ENCODE measurements at regions not wholly inside any gene's neighbourhood (a gene's known extent, or its start where the extent isn't known, plus 50 kb on each side); places are given as distances from the start of the nearest gene placed in this dataset.
"Not testable (repeated sequence)": the region's sequence is repeated elsewhere in the genome, so short reads cannot be mapped to it uniquely, and the experiment has no call there.

DNA sequence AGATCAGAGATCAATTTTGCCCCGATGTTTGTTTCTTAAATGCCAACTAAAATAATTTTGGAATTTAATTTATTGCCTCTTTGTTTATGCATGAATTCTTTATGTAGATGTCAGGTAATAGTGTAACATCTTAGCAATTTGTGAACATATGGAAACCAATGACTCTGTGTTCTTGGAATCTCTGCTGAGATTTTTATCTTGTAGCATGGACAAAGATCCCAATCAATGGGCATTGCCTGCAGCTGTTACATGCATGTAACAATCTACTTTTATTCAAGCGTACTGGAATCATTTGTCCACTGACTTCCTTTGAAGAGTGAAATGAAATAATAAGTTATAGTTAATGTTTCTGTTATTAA, 61.6 kb upstream of the ARSJ start:
- POLR2A ChIA-PET: no interaction called here
- H3K4me1 ChIP-seq (ENCODE audit: control insufficient read depth in 1 of 2, extremely low read depth in 1 of 2, insufficient read depth in 2 of 2, low read length in 2 of 2): peaks cover 0 to 4% of the 10 kb centered on the region in 2 experiments
- ATAC-seq (replicated peaks in 1 of 4) (no peak), DNase-seq (no peak)
- peaks cover 0 to 10% (median 9%) of the 10 kb centered on the region in 3 donors for H3K4me1 Mint-ChIP-seq
- no peak overlapping the region for H3K4me3 Mint-ChIP-seq
- H3K9me3 ChIP-seq: no peaks in the 10 kb centered on the region
- H3K4me3 ChIP-seq (ENCODE audit: control insufficient read depth in 1 of 2, extremely low read depth in 1 of 2, low read length in 1 of 2): no peak overlapping the region
- CTCF ChIA-PET: interaction anchor here in 1 of 2 donors (0.7 kb wide), 1 partner anchor 112 kb away, joined by 3 read pairs; no protein-coding TSS in a partner anchor
- H3K27me3 ChIP-seq (replicated peaks in 1 of 2; ENCODE audit: control insufficient read depth in 2 of 2, extremely low read depth in 1 of 2, insufficient read depth in 2 of 2, low read length in 1 of 2): no peaks in the 10 kb centered on the region
- H3K27ac ChIP-seq (ENCODE audit: low read length): no peak overlapping the region
- no peak overlapping the region for H3K27ac Mint-ChIP-seq
- H3K36me3 ChIP-seq (ENCODE audit: control insufficient read depth in 2 of 2, extremely low read depth in 1 of 2, insufficient read depth in 1 of 2, low read length in 1 of 2): no peaks in the 10 kb centered on the region
- no CpG with 5 or more reads among the region's 2 CpGs for WGBS (ENCODE audit: insufficient coverage)
- H3K9me3 Mint-ChIP-seq: no peaks in the 10 kb centered on the region
- no peaks in the 10 kb centered on the region for H3K36me3 Mint-ChIP-seq
- H3K27me3 Mint-ChIP-seq: peaks cover 0 to 4% of the 10 kb centered on the region in 2 donors

GRCh38 chr4:114043116-114043515, 63.7 kb upstream of the ARSJ start:
- H3K4me1 Mint-ChIP-seq: peaks cover 0 to 9% (median 8%) of the 10 kb centered on the region in 3 donors
- ChIA-PET CTCF (interaction anchor here in 1 of 2 donors (0.9 kb wide), 1 partner anchor 18 kb away, joined by 3 read pairs; no protein-coding TSS in a partner anchor), POLR2A (no interaction called here)
- H3K36me3 Mint-ChIP-seq: no peaks in the 10 kb centered on the region
- Histone ChIP-seq H3K27ac (ENCODE audit: low read length) (no peak overlapping the region), H3K9me3 (no peaks in the 10 kb centered on the region), H3K4me1 (ENCODE audit: control insufficient read depth in 1 of 2, extremely low read depth in 1 of 2, insufficient read depth in 2 of 2, low read length in 2 of 2) (peaks cover 0 to 4% of the 10 kb centered on the region in 2 experiments), H3K36me3 (ENCODE audit: control insufficient read depth in 2 of 2, extremely low read depth in 1 of 2, insufficient read depth in 1 of 2, low read length in 1 of 2) (no peaks in the 10 kb centered on the region), H3K27me3 (replicated peaks in 1 of 2; ENCODE audit: control insufficient read depth in 2 of 2, extremely low read depth in 1 of 2, insufficient read depth in 2 of 2, low read length in 1 of 2) (no peaks in the 10 kb centered on the region), H3K4me3 (ENCODE audit: control insufficient read depth in 1 of 2, extremely low read depth in 1 of 2, low read length in 1 of 2) (no peak overlapping the region)
- H3K4me3 Mint-ChIP-seq: no peak overlapping the region
- ATAC-seq (replicated peaks in 1 of 4) (no peak), DNase-seq (no peak)
- H3K27ac Mint-ChIP-seq: no peak overlapping the region
- peaks cover 0 to 4% of the 10 kb centered on the region in 2 donors for H3K27me3 Mint-ChIP-seq
- no peaks in the 10 kb centered on the region for H3K9me3 Mint-ChIP-seq

GRCh38 chr4:114044351-114044750, 64.9 kb upstream of the ARSJ start:
- H3K27ac Mint-ChIP-seq; H3K4me3 Mint-ChIP-seq; H3K36me3 ChIP-seq (ENCODE audit: control insufficient read depth in 2 of 2, extremely low read depth in 1 of 2, insufficient read depth in 1 of 2, low read length in 1 of 2); H3K36me3 Mint-ChIP-seq; H3K4me1 ChIP-seq (ENCODE audit: control insufficient read depth in 1 of 2, extremely low read depth in 1 of 2, insufficient read depth in 2 of 2, low read length in 2 of 2); ATAC-seq (replicated peaks in 1 of 4); H3K4me1 Mint-ChIP-seq; H3K27me3 Mint-ChIP-seq; H3K27ac ChIP-seq (ENCODE audit: low read length); H3K9me3 Mint-ChIP-seq; H3K27me3 ChIP-seq (replicated peaks in 1 of 2; ENCODE audit: control insufficient read depth in 2 of 2, extremely low read depth in 1 of 2, insufficient read depth in 2 of 2, low read length in 1 of 2); H3K9me3 ChIP-seq; CTCF ChIA-PET; H3K4me3 ChIP-seq (ENCODE audit: control insufficient read depth in 1 of 2, extremely low read depth in 1 of 2, low read length in 1 of 2); POLR2A ChIA-PET; DNase-seq: not testable (repeated sequence)
- WGBS (ENCODE audit: insufficient coverage): 86% methylated on average over 13 of the region's 14 CpGs

DNA sequence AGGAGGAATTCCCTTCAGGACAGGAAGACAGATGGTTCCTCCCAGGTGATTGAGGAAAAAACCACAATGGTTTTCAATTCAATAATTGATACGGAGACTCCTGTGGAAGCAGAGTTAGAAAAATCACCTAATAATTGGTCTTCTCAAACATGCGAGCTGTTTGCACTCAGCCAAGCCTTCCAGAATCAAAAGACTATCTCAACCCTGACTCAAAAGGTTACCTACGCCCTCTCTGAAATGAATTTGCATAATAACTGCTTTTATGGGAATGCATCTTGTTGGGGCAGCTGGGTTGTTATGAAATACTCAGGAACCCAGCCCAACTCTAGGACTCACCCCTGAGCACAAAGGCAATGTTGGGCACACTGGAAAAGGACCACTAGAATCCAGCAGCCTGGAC, 66.9 kb upstream of the ARSJ start:
- H3K4me3 Mint-ChIP-seq: no peak overlapping the region
- Histone ChIP-seq H3K27me3 (replicated peaks in 1 of 2; ENCODE audit: control insufficient read depth in 2 of 2, extremely low read depth in 1 of 2, insufficient read depth in 2 of 2, low read length in 1 of 2) (no peaks in the 10 kb centered on the region), H3K4me1 (ENCODE audit: control insufficient read depth in 1 of 2, extremely low read depth in 1 of 2, insufficient read depth in 2 of 2, low read length in 2 of 2) (no peaks in the 10 kb centered on the region), H3K36me3 (ENCODE audit: control insufficient read depth in 2 of 2, extremely low read depth in 1 of 2, insufficient read depth in 1 of 2, low read length in 1 of 2) (no peaks in the 10 kb centered on the region), H3K9me3 (no peaks in the 10 kb centered on the region), H3K27ac (ENCODE audit: low read length) (no peak overlapping the region), H3K4me3 (ENCODE audit: control insufficient read depth in 1 of 2, extremely low read depth in 1 of 2, low read length in 1 of 2) (no peak overlapping the region)
- peaks cover 0 to 4% of the 10 kb centered on the region in 2 donors for H3K27me3 Mint-ChIP-seq
- CTCF ChIA-PET: no interaction called here
- POLR2A ChIA-PET: no interaction called here
- H3K9me3 Mint-ChIP-seq: no peaks in the 10 kb centered on the region
- no peak for DNase-seq
- no peaks in the 10 kb centered on the region for H3K36me3 Mint-ChIP-seq
- no peak for ATAC-seq (replicated peaks in 1 of 4)
- no peaks in the 10 kb centered on the region for H3K4me1 Mint-ChIP-seq
- no peak overlapping the region for H3K27ac Mint-ChIP-seq
- no CpG with 5 or more reads among the region's 3 CpGs for WGBS (ENCODE audit: insufficient coverage)

GRCh38 chr4:114048154-114048553, 68.7 kb upstream of the ARSJ start:
- DNase-seq; ATAC-seq (replicated peaks in 1 of 4); H3K9me3 Mint-ChIP-seq; H3K4me1 ChIP-seq (ENCODE audit: control insufficient read depth in 1 of 2, extremely low read depth in 1 of 2, insufficient read depth in 2 of 2, low read length in 2 of 2); H3K36me3 Mint-ChIP-seq; H3K4me3 ChIP-seq (ENCODE audit: control insufficient read depth in 1 of 2, extremely low read depth in 1 of 2, low read length in 1 of 2); H3K27me3 ChIP-seq (replicated peaks in 1 of 2; ENCODE audit: control insufficient read depth in 2 of 2, extremely low read depth in 1 of 2, insufficient read depth in 2 of 2, low read length in 1 of 2); POLR2A ChIA-PET; H3K4me3 Mint-ChIP-seq; H3K9me3 ChIP-seq; H3K27me3 Mint-ChIP-seq; H3K27ac ChIP-seq (ENCODE audit: low read length); H3K27ac Mint-ChIP-seq; H3K4me1 Mint-ChIP-seq; CTCF ChIA-PET; H3K36me3 ChIP-seq (ENCODE audit: control insufficient read depth in 2 of 2, extremely low read depth in 1 of 2, insufficient read depth in 1 of 2, low read length in 1 of 2): not testable (repeated sequence)
- WGBS (ENCODE audit: insufficient coverage): 60% methylated on average over 1 of the region's 3 CpGs

DNA sequence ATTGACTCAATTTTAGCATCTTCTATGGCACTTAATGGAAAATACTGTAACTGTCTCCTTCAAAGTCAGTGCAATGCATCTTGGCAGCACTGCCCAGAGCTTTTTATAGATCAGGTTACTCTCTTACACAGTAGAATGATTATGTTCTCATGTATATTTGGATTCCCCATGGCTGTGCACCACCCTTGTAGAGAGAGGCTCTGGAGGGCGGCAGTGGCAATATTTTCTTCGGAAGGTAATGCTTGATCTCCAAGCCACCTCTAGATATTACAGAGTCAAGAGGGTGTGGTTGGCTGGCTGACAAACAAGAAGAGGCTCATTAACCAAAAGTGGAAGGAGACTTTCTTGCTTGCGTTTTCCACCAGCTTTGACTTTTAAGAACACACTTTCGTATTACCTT, 72.8 kb upstream of the ARSJ start:
- H3K4me3 Mint-ChIP-seq: no peak overlapping the region
- no CpG with 5 or more reads among the region's 4 CpGs for WGBS (ENCODE audit: insufficient coverage)
- no peak overlapping the region for H3K4me3 ChIP-seq (ENCODE audit: control insufficient read depth in 1 of 2, extremely low read depth in 1 of 2, low read length in 1 of 2)
- no peak for DNase-seq
- H3K4me1 ChIP-seq (ENCODE audit: control insufficient read depth in 1 of 2, extremely low read depth in 1 of 2, insufficient read depth in 2 of 2, low read length in 2 of 2): no peaks in the 10 kb centered on the region
- no peak for ATAC-seq (replicated peaks in 1 of 4)
- CTCF ChIA-PET: no interaction called here
- H3K9me3 ChIP-seq: no peaks in the 10 kb centered on the region
- no peak overlapping the region for H3K27ac ChIP-seq (ENCODE audit: low read length)
- H3K27ac Mint-ChIP-seq: no peak overlapping the region
- H3K36me3 Mint-ChIP-seq: no peaks in the 10 kb centered on the region
- H3K27me3 ChIP-seq (replicated peaks in 1 of 2; ENCODE audit: control insufficient read depth in 2 of 2, extremely low read depth in 1 of 2, insufficient read depth in 2 of 2, low read length in 1 of 2): no peaks in the 10 kb centered on the region
- H3K9me3 Mint-ChIP-seq: peaks cover 0 to 20% (median 4%) of the 10 kb centered on the region in 3 donors
- H3K36me3 ChIP-seq (ENCODE audit: control insufficient read depth in 2 of 2, extremely low read depth in 1 of 2, insufficient read depth in 1 of 2, low read length in 1 of 2): no peaks in the 10 kb centered on the region
- H3K4me1 Mint-ChIP-seq: peaks cover 0 to 9% (median 7%) of the 10 kb centered on the region in 3 donors
- POLR2A ChIA-PET: no interaction called here
- no peaks in the 10 kb centered on the region for H3K27me3 Mint-ChIP-seq

- ATAC-seq (replicated peaks in 1 of 4): no peak
- WGBS (ENCODE audit: insufficient coverage): 89% methylated on average over 1 of the region's 5 CpGs
- CTCF ChIA-PET: interaction anchor here in 1 of 2 donors (0.5 kb wide), 1 partner anchor 23 kb away, joined by 4 read pairs; no protein-coding TSS in a partner anchor
Observed at GRCh38 chr4:114056599-114056998, 77.2 kb upstream of the ARSJ start.

More at GRCh38 chr4:114056599-114056998, 77.2 kb upstream of the ARSJ start:
- Histone ChIP-seq H3K27me3 (replicated peaks in 1 of 2; ENCODE audit: control insufficient read depth in 2 of 2, extremely low read depth in 1 of 2, insufficient read depth in 2 of 2, low read length in 1 of 2) (no peaks in the 10 kb centered on the region), H3K4me1 (ENCODE audit: control insufficient read depth in 1 of 2, extremely low read depth in 1 of 2, insufficient read depth in 2 of 2, low read length in 2 of 2) (no peaks in the 10 kb centered on the region), H3K27ac (ENCODE audit: low read length) (no peak overlapping the region), H3K36me3 (ENCODE audit: control insufficient read depth in 2 of 2, extremely low read depth in 1 of 2, insufficient read depth in 1 of 2, low read length in 1 of 2) (no peaks in the 10 kb centered on the region), H3K9me3 (peaks cover 2% of the 10 kb centered on the region), H3K4me3 (ENCODE audit: control insufficient read depth in 1 of 2, extremely low read depth in 1 of 2, low read length in 1 of 2) (no peak overlapping the region)
- DNase-seq: no peak
- no peaks in the 10 kb centered on the region for H3K36me3 Mint-ChIP-seq
- H3K4me1 Mint-ChIP-seq: peaks cover 0 to 9% (median 7%) of the 10 kb centered on the region in 3 donors
- no peak overlapping the region for H3K27ac Mint-ChIP-seq
- no peak overlapping the region for H3K4me3 Mint-ChIP-seq
- H3K27me3 Mint-ChIP-seq: no peaks in the 10 kb centered on the region
- H3K9me3 Mint-ChIP-seq: peaks cover 0 to 20% (median 4%) of the 10 kb centered on the region in 3 donors
- POLR2A ChIA-PET: no interaction called here

Measured in T-cell (primary cell).